DND-41 (cell line): ENCODE measurements at regions not wholly inside any gene's neighbourhood (a gene's known extent, or its start where the extent isn't known, plus 50 kb on each side); places are given as distances from the start of the nearest gene placed in this dataset.

Source experiments
- ATAC-seq: fragments of 200-7000 bp; cut with Tn5 transposase; 3 replicates; pipeline ENCODE4 v1.9.1; 2021; ENCODE audit warnings: low read depth; ENCODE audit not compliant: insufficient read depth
- DNase-seq: peaks from one replicate; pipeline ENCODE4 v3.0.0-alpha.2; 2020
- H2AFZ ChIP-seq: 2 replicates; pipeline ENCODE4 v1.6.0; 2012; ENCODE audit warnings: low read depth, low read length
- H3K27ac ChIP-seq: 2 replicates; pipeline ENCODE4 v1.5.1; 2012; ENCODE audit warnings: low read length, inconsistent platforms
- H3K27me3 ChIP-seq: fragments of 200-600 bp; sonication (generic); 2 replicates; pipeline ENCODE4 v1.6.0; 2012; ENCODE audit warnings: low read length, mild to moderate bottlenecking, inconsistent platforms; ENCODE audit not compliant: insufficient read depth, poor library complexity
- H3K36me3 ChIP-seq: 2 replicates; pipeline ENCODE4 v1.5.1; 2012; ENCODE audit warnings: low read length, inconsistent platforms; ENCODE audit not compliant: insufficient read depth
- H3K4me1 ChIP-seq: 2 replicates; pipeline ENCODE4 v1.5.1; 2012; ENCODE audit warnings: mild to moderate bottlenecking, low read length; ENCODE audit not compliant: insufficient read depth
- H3K4me2 ChIP-seq: 2 replicates; pipeline ENCODE4 v1.6.0; 2012; ENCODE audit warnings: mild to moderate bottlenecking, moderate library complexity, low read length, inconsistent platforms; ENCODE audit not compliant: insufficient read depth
- H3K4me3 ChIP-seq, 2 experiments: fragments of 200-600 bp in 1 of 2; shearing (Covaris generic) in 1 of 2; 2 replicates each; pipeline ENCODE4 v1.5.1; 2012 to 2016; ENCODE audit warnings: inconsistent platforms in 2 of 2, low read length in 2 of 2, mild to moderate bottlenecking in 2 of 2, low read depth in 1 of 2, moderate library complexity in 1 of 2
- H3K79me2 ChIP-seq: 2 replicates; pipeline ENCODE4 v1.6.0; 2012; ENCODE audit warnings: low read length, inconsistent platforms; ENCODE audit not compliant: insufficient read depth
- H3K9ac ChIP-seq: 2 replicates; pipeline ENCODE4 v1.6.0; 2012; ENCODE audit warnings: low read depth, mild to moderate bottlenecking, inconsistent platforms, low read length, moderate library complexity
- H3K9me3 ChIP-seq: 2 replicates; pipeline ENCODE4 v1.5.1; 2012; ENCODE audit warnings: low read length, moderate library complexity, mild to moderate bottlenecking, inconsistent platforms; ENCODE audit not compliant: insufficient read depth, severe bottlenecking
- H4K20me1 ChIP-seq: 2 replicates; pipeline ENCODE4 v1.6.0; 2012; ENCODE audit warnings: low read length; ENCODE audit not compliant: insufficient read depth
- CTCF ChIP-seq: IDR thresholded peaks from 2 replicates; pipeline ENCODE4 v1.5.1; 2012; ENCODE audit warnings: borderline replicate concordance, low read length, moderate library complexity, mild to moderate bottlenecking; ENCODE audit not compliant: poor library complexity, severe bottlenecking; ENCODE audit errors: extremely low read depth
- EZH2 ChIP-seq: IDR thresholded peaks from 3 replicates; pipeline ENCODE4 v1.6.1; 2012; ENCODE audit warnings: borderline replicate concordance, low read depth, mild to moderate bottlenecking, moderate library complexity, low read length, inconsistent platforms; ENCODE audit not compliant: severe bottlenecking

- ATAC-seq (no peak), DNase-seq (no peak)
- peaks cover 3% of the 10 kb centered on the region for H3K9me3 ChIP-seq
- H3K79me2 ChIP-seq: no peaks in the 10 kb centered on the region
- H3K4me3 ChIP-seq: no peak overlapping the region
- no peak overlapping the region for H3K9ac ChIP-seq
- no peaks in the 10 kb centered on the region for H3K27me3 ChIP-seq
- H3K4me1 ChIP-seq: no peaks in the 10 kb centered on the region
- no peak overlapping the region for H2AFZ ChIP-seq
- H4K20me1 ChIP-seq: no peaks in the 10 kb centered on the region
- H3K4me2 ChIP-seq: no peak overlapping the region
- no peak for TF ChIP-seq EZH2
- TF ChIP-seq CTCF: no peak
- H3K36me3 ChIP-seq: no peaks in the 10 kb centered on the region
- no peak overlapping the region for H3K27ac ChIP-seq
These were observed 198.2 kb upstream of the TMTC4 start for GRCh38 chr13:100872761-100873160.

GRCh38 chr13:100870898-100871297, 196.3 kb upstream of the TMTC4 start:
- ATAC-seq (no peak), DNase-seq (no peak)
- no peaks in the 10 kb centered on the region for H3K79me2 ChIP-seq
- H3K9me3 ChIP-seq: peaks cover 6% of the 10 kb centered on the region
- no peaks in the 10 kb centered on the region for H3K36me3 ChIP-seq
- no peak overlapping the region for H2AFZ ChIP-seq
- H3K4me3 ChIP-seq: no peak overlapping the region
- no peak overlapping the region for H3K9ac ChIP-seq
- H3K4me1 ChIP-seq: no peaks in the 10 kb centered on the region
- H3K27ac ChIP-seq: no peak overlapping the region
- no peaks in the 10 kb centered on the region for H4K20me1 ChIP-seq
- TF ChIP-seq EZH2: no peak
- no peak for TF ChIP-seq CTCF
- no peak overlapping the region for H3K4me2 ChIP-seq
- no peaks in the 10 kb centered on the region for H3K27me3 ChIP-seq

- H3K36me3 ChIP-seq: no peaks in the 10 kb centered on the region
- no peaks in the 10 kb centered on the region for H3K79me2 ChIP-seq
- TF ChIP-seq EZH2 (no peak), CTCF (no peak)
- H3K27ac ChIP-seq: no peak overlapping the region
- H3K27me3 ChIP-seq: no peaks in the 10 kb centered on the region
- H2AFZ ChIP-seq: no peak overlapping the region
- H3K9ac ChIP-seq: no peak overlapping the region
- DNase-seq: no peak
- no peak overlapping the region for H3K4me2 ChIP-seq
- H3K9me3 ChIP-seq: no peaks in the 10 kb centered on the region
- H3K4me1 ChIP-seq: no peaks in the 10 kb centered on the region
- H3K4me3 ChIP-seq: no peak overlapping the region
- ATAC-seq: no peak
- no peaks in the 10 kb centered on the region for H4K20me1 ChIP-seq
These were observed 186.3 kb upstream of the TMTC4 start for GRCh38 chr13:100860866-100861265.

GRCh38 chr13:100859861-100860260, 185.3 kb upstream of the TMTC4 start:
- no peak overlapping the region for H3K4me3 ChIP-seq
- H3K27me3 ChIP-seq: no peaks in the 10 kb centered on the region
- no peaks in the 10 kb centered on the region for H4K20me1 ChIP-seq
- H3K4me2 ChIP-seq: no peak overlapping the region
- no peaks in the 10 kb centered on the region for H3K9me3 ChIP-seq
- DNase-seq: no peak
- no peaks in the 10 kb centered on the region for H3K36me3 ChIP-seq
- no peak overlapping the region for H3K9ac ChIP-seq
- H3K79me2 ChIP-seq: no peaks in the 10 kb centered on the region
- no peak overlapping the region for H2AFZ ChIP-seq
- no peak overlapping the region for H3K27ac ChIP-seq
- no peaks in the 10 kb centered on the region for H3K4me1 ChIP-seq
- no peak for ATAC-seq
- TF ChIP-seq CTCF (no peak), EZH2 (no peak)
